ENCODE measurements at regions not wholly inside any gene's neighbourhood (a gene's known extent, or its start where the extent isn't known, plus 50 kb on each side); places are given as distances from the start of the nearest gene placed in this dataset.

- CTCF ChIA-PET: no interaction called here
- POLR2A ChIA-PET: no interaction called here
These were observed 52.8 kb upstream of the MEIS1 start for GRCh38 chr2:66382091-66382490.

GRCh38 chr2:66379473-66379872 lies 55.5 kb upstream of the MEIS1 start:
- ChIA-PET CTCF (no interaction called here), POLR2A (no interaction called here)

GRCh38 chr2:66377832-66378231 lies 57.1 kb upstream of the MEIS1 start:
- POLR2A ChIA-PET: no interaction called here
- CTCF ChIA-PET: no interaction called here

GRCh38 chr2:66370824-66371223 lies 64.1 kb upstream of the MEIS1 start:
- CTCF ChIA-PET: no interaction called here
- POLR2A ChIA-PET: no interaction called here

GRCh38 chr2:66366619-66367018 lies 68.3 kb upstream of the MEIS1 start:
- POLR2A ChIA-PET: no interaction called here
- CTCF ChIA-PET: no interaction called here

- POLR2A ChIA-PET: no interaction called here
- CTCF ChIA-PET: no interaction called here
These were observed 70.2 kb upstream of the MEIS1 start for GRCh38 chr2:66364495-66365333.

GRCh38 chr2:66362701-66363100 lies 72.2 kb upstream of the MEIS1 start:
- ChIA-PET POLR2A (no interaction called here), CTCF (no interaction called here)

- ChIA-PET CTCF (no interaction called here), POLR2A (no interaction called here)
These were observed 88.7 kb upstream of the MEIS1 start for GRCh38 chr2:66346231-66346664.

- POLR2A ChIA-PET: no interaction called here
- CTCF ChIA-PET: no interaction called here
These were observed 90.8 kb upstream of the MEIS1 start for GRCh38 chr2:66344087-66344663.

GRCh38 chr2:66343259-66343658 lies 91.7 kb upstream of the MEIS1 start:
- ChIA-PET POLR2A (no interaction called here), CTCF (no interaction called here)

GRCh38 chr2:66340521-66340920 lies 94.4 kb upstream of the MEIS1 start:
- POLR2A ChIA-PET: no interaction called here

GRCh38 chr2:66334237-66335029 lies 100.5 kb upstream of the MEIS1 start:
- CTCF ChIA-PET: no interaction called here
- POLR2A ChIA-PET: no interaction called here

More at GRCh38 chr2:66340521-66340920, 94.4 kb upstream of the MEIS1 start:
- CTCF ChIA-PET: no interaction called here

GRCh38 chr2:66331176-66331575 lies 103.7 kb upstream of the MEIS1 start:
- ChIA-PET CTCF (no interaction called here), POLR2A (no interaction called here)

GRCh38 chr2:66329081-66329605 lies 105.8 kb upstream of the MEIS1 start:
- ChIA-PET CTCF (no interaction called here), POLR2A (no interaction called here)

GRCh38 chr2:66327066-66327740 lies 107.7 kb upstream of the MEIS1 start:
- POLR2A ChIA-PET: no interaction called here
- CTCF ChIA-PET: no interaction called here

- POLR2A ChIA-PET: no interaction called here
- CTCF ChIA-PET: no interaction called here
These were observed 109.9 kb upstream of the MEIS1 start for GRCh38 chr2:66324909-66325528.

- CTCF ChIA-PET: no interaction called here
- POLR2A ChIA-PET: no interaction called here
These were observed 110.6 kb upstream of the MEIS1 start for GRCh38 chr2:66324356-66324755.

GRCh38 chr2:66323406-66323805 lies 111.5 kb upstream of the MEIS1 start:
- ChIA-PET CTCF (interaction anchor here (0.7 kb wide), 1 partner anchor 303 kb away, joined by 3 read pairs; no protein-coding TSS in a partner anchor), POLR2A (no interaction called here)

GRCh38 chr2:66322506-66323260 lies 112.2 kb upstream of the MEIS1 start:
- POLR2A ChIA-PET: no interaction called here
- CTCF ChIA-PET: interaction anchor here (0.6 to 0.7 kb wide), 2 partner anchors 304 to 851 kb away, joined by 3 read pairs; no protein-coding TSS in a partner anchor

All from activated CD8-positive, alpha-beta memory T cell treated with anti-CD3 and anti-CD28 coated beads for 36 hours (primary cell).